Upper lobe of left lung (tissue), 6 donors: ENCODE measurements at regions not wholly inside any gene's neighbourhood (a gene's known extent, or its start where the extent isn't known, plus 50 kb on each side); places are given as distances from the start of the nearest gene placed in this dataset.

Experiments
- ATAC-seq, 2 donors: fragments of 200-7000 bp; cut with Tn5 transposase; one replicate each; pipeline ENCODE4 v1.9.1; 2022; ENCODE audit warnings: mild to moderate bottlenecking in 2 of 2, moderate library complexity in 2 of 2; ENCODE audit not compliant: low FRiP score in 2 of 2
- DNase-seq, 2 donors: peaks; one replicate each; pipeline ENCODE4 v3.0.0-alpha.2; 2019 to 2020
- H3K27ac ChIP-seq, 4 donors: fragments of 200-600 bp; sonication (generic); one replicate each; pipeline ENCODE4 v1.5.1; 2016 to 2019
- H3K27me3 ChIP-seq, 4 donors: fragments of 200-600 bp; sonication (generic); one replicate each; pipeline ENCODE4 v1.5.1; 2017 to 2019
- H3K36me3 ChIP-seq, 4 donors: fragments of 200-600 bp; sonication (generic); one replicate each; pipeline ENCODE4 v1.5.1; 2016 to 2019
- H3K4me1 ChIP-seq, 4 donors: fragments of 200-600 bp; sonication (generic); one replicate each; pipeline ENCODE4 v1.5.1; 2018 to 2019
- H3K4me3 ChIP-seq, 4 donors: fragments of 200-600 bp; sonication (generic); one replicate each; pipeline ENCODE4 v1.5.1; 2017 to 2019; ENCODE audit warnings: mild to moderate bottlenecking in 2 of 4, moderate library complexity in 1 of 4
- H3K9me3 ChIP-seq, 4 donors: fragments of 200-600 bp; sonication (generic); one replicate each; pipeline ENCODE4 v1.5.1; 2018 to 2019
- CTCF ChIP-seq, 6 experiments: fragments of 450-650 bp in 4 of 6; fragments of 200-600 bp in 2 of 6; sonication (generic) in 2 of 6; IDR thresholded peaks; one replicate each; pipeline ENCODE4 v1.5.1; 2016 to 2019; ENCODE audit warnings: antibody characterized with exemption in 6 of 6
- EP300 ChIP-seq, 4 donors: sonication (generic); formaldehyde crosslinking; IDR thresholded peaks; one replicate each; pipeline ENCODE4 v1.5.1; 2017; ENCODE audit warnings: antibody characterized with exemption in 4 of 4, control low read depth in 2 of 4
- POLR2A ChIP-seq, 4 donors: fragments of 450-650 bp; IDR thresholded peaks; one replicate each; pipeline ENCODE4 v1.5.1; 2016 to 2017; ENCODE audit warnings: antibody characterized with exemption in 4 of 4, mild to moderate bottlenecking in 2 of 4
- POLR2AphosphoS5 ChIP-seq, 2 donors: sonication (generic); formaldehyde crosslinking; IDR thresholded peaks; one replicate each; pipeline ENCODE4 v1.5.1; 2017; ENCODE audit warnings: antibody characterized with exemption in 2 of 2
- WGBS, 2 donors: methylation state at CpG; one replicate each; pipeline ENCODE4 v1.1.5; 2017 to 2018; 5-methylcytosine and 5-hydroxymethylcytosine counted together
- donor health status: DM: no; HTN: no; CAD: no; lungs with moderate emphysema.
- donor health status: DM: no; HTN: yes; CAD: no; lungs with severe emphysema.

- TF ChIP-seq EP300 (IDR thresholded peaks at IDR 0.05) (no peak), POLR2AphosphoS5 (IDR thresholded peaks at IDR 0.05) (no peak), CTCF (IDR thresholded peaks at IDR 0.05) (no peak), POLR2A (IDR thresholded peaks at IDR 0.05) (no peak)
- H3K9me3 ChIP-seq = no peaks in the 10 kb centered on the region
- H3K27me3 ChIP-seq = no peaks in the 10 kb centered on the region
- WGBS, 2 donors = 73% methylated on average over 3 of the region's 3 CpGs
- no peak overlapping the region for H3K4me3 ChIP-seq
- no peak overlapping the region for H3K27ac ChIP-seq
- ATAC-seq (no peak), DNase-seq (no peak)
- no peaks in the 10 kb centered on the region for H3K4me1 ChIP-seq
- H3K36me3 ChIP-seq = no peaks in the 10 kb centered on the region
Observed at GRCh38 chr22:22047266-22047665, 64.7 kb upstream of the TOP3B start.

DNA sequence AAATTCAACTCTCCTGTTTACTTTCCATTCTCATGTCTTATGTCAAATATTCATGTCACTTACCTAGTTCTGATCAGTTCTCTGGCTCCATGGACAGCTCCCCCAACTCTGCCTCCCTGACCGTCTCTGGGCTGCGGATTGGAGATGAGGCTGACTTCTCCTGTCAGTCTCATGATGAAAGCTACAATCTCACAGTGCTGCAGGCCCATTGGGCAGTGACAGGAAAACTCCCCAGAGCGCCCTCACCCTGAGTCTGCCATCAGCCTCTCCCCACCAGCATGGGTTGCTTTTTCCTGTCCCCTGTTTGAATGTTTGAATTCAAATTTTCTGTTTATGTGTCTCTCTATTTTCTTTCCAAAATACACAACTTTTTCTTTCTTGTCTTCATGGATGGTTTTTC, 63.8 kb upstream of the TOP3B start:
- 31 to 69% methylated on average over 3 of the region's 3 CpGs for WGBS, 2 donors
- no peaks in the 10 kb centered on the region for H3K27me3 ChIP-seq

GRCh38 chr22:22045571-22046335, 63.2 kb upstream of the TOP3B start:
- Histone ChIP-seq H3K27ac (no peak overlapping the region), H3K9me3 (no peaks in the 10 kb centered on the region), H3K4me3 (no peak overlapping the region), H3K27me3 (no peaks in the 10 kb centered on the region), H3K36me3 (no peaks in the 10 kb centered on the region), H3K4me1 (no peaks in the 10 kb centered on the region)
- 68 to 75% methylated on average over 6 of the region's 6 CpGs for WGBS, 2 donors
- TF ChIP-seq CTCF (IDR thresholded peaks at IDR 0.05) (no peak), EP300 (IDR thresholded peaks at IDR 0.05) (no peak), POLR2AphosphoS5 (IDR thresholded peaks at IDR 0.05) (no peak), POLR2A (IDR thresholded peaks at IDR 0.05) (no peak)
- no peak for ATAC-seq
- no peak for DNase-seq

More for the DNA sequence above, 63.8 kb upstream of the TOP3B start:
- DNase-seq (no peak), ATAC-seq (no peak)
- Histone ChIP-seq H3K36me3 (no peaks in the 10 kb centered on the region), H3K27ac (no peak overlapping the region), H3K4me3 (no peak overlapping the region), H3K4me1 (no peaks in the 10 kb centered on the region), H3K9me3 (no peaks in the 10 kb centered on the region)
- no peak for TF ChIP-seq EP300 (IDR thresholded peaks at IDR 0.05)
- TF ChIP-seq CTCF (IDR thresholded peaks at IDR 0.05) = no peak

DNA sequence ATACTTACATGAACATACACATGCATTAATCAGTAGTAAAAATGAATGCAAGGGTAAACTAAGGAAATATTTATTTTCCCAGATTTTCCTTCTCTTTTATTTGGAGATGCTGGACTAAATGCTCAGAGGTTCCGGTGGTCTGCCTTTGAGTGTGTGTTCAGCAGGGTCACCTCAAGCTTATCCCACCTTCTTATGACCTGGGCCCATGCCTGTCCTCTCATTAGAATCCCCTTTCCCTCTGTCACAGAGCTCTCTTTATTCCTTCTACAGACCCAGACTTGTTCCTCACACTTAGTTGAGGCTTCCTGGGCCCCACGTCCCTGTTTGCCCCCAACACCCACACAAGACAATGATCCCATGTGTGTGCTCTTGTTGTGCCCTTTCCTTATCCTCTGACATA, 61.6 kb upstream of the TOP3B start:
- Histone ChIP-seq H3K4me1 (no peaks in the 10 kb centered on the region), H3K36me3 (no peaks in the 10 kb centered on the region), H3K27ac (no peak overlapping the region), H3K9me3 (no peaks in the 10 kb centered on the region), H3K27me3 (no peaks in the 10 kb centered on the region), H3K4me3 (no peak overlapping the region)
- no peak for ATAC-seq
- TF ChIP-seq POLR2AphosphoS5 (IDR thresholded peaks at IDR 0.05) (no peak), POLR2A (IDR thresholded peaks at IDR 0.05) (no peak), CTCF (IDR thresholded peaks at IDR 0.05) (no peak), EP300 (IDR thresholded peaks at IDR 0.05) (no peak)
- no peak for DNase-seq
- 58 to 59% methylated on average over 2 of the region's 2 CpGs for WGBS, 2 donors
